A673 (cell line): ENCODE measurements at regions not wholly inside any gene's neighbourhood (a gene's known extent, or its start where the extent isn't known, plus 50 kb on each side); places are given as distances from the start of the nearest gene placed in this dataset.

Source experiments
- CTCF ChIP-seq: fragments of 300-800, 200-600 bp; sonication (generic); conservative IDR thresholded peaks from 2 replicates; pipeline ENCODE4 v1.5.1; 2017; ENCODE audit warnings: low read depth, mild to moderate bottlenecking, antibody characterized with exemption, low read length, moderate library complexity, mixed read lengths
- EZH2 ChIP-seq: fragments of 200-600 bp; sonication (generic); IDR thresholded peaks from 2 replicates; pipeline ENCODE4 v1.6.1; 2017; ENCODE audit warnings: borderline replicate concordance, low read depth, mild to moderate bottlenecking, mixed read lengths, antibody characterized with exemption, low read length; ENCODE audit not compliant: poor library complexity, severe bottlenecking

- no peak for TF ChIP-seq CTCF
- no peak for TF ChIP-seq EZH2
Measured at GRCh38 chr5:67405101-67405364, 208.4 kb upstream of the CD180 start.
